ENCODE measurements at regions not wholly inside any gene's neighbourhood (a gene's known extent, or its start where the extent isn't known, plus 50 kb on each side); places are given as distances from the start of the nearest gene placed in this dataset.

- no peak for TF ChIP-seq CTCF (conservative IDR thresholded peaks at IDR 0.05; ENCODE audit: low read depth, low read length)
- TF ChIP-seq EZH2phosphoT487 (IDR thresholded peaks at IDR 0.05; ENCODE audit: borderline replicate concordance, low read length) = no peak
- no peak for TF ChIP-seq EZH2 (IDR thresholded peaks at IDR 0.05; ENCODE audit: low read length, unreplicated experiment)
Measured at GRCh38 chr7:53740971-53741370, 705.5 kb downstream of the POM121L12 start.
